ENCODE measurements at regions not wholly inside any gene's neighbourhood (a gene's known extent, or its start where the extent isn't known, plus 50 kb on each side); places are given as distances from the start of the nearest gene placed in this dataset.

- TF ChIP-seq CTCF (IDR thresholded peaks at IDR 0.05) (no peak), POLR2A (IDR thresholded peaks at IDR 0.05; ENCODE audit: low read depth) (no peak), POLR2AphosphoS5 (IDR thresholded peaks at IDR 0.05) (no peak), EP300 (IDR thresholded peaks at IDR 0.05) (no peak)
These were observed 570.2 kb downstream of the NTRK3 start for GRCh38 chr15:87686339-87686738.
